ENCODE measurements at regions not wholly inside any gene's neighbourhood (a gene's known extent, or its start where the extent isn't known, plus 50 kb on each side); places are given as distances from the start of the nearest gene placed in this dataset.
"Not testable (repeated sequence)": the region's sequence is repeated elsewhere in the genome, so short reads cannot be mapped to it uniquely, and the experiment has no call there.

GRCh38 chr4:78660559-78660958 is 109.0 kb downstream of the ANXA3 start:
- H3K4me3 ChIP-seq (ENCODE audit: low read depth, poor library complexity, severe bottlenecking): no peak overlapping the region
- no peak for DNase-seq (ENCODE audit: low spot score in 2 of 2)
- intact Hi-C loops (cut with DNase I; ENCODE audit: low total_unique reads): no loop called here
- no peak for TF ChIP-seq POLR2A (IDR thresholded peaks at IDR 0.05)
- 85 to 89% methylated on average over 4 of the region's 4 CpGs for WGBS, 2 donors

GRCh38 chr4:78661086-78661690 is 109.6 kb downstream of the ANXA3 start:
- no peak overlapping the region for H3K4me3 ChIP-seq (ENCODE audit: low read depth, poor library complexity, severe bottlenecking)
- 73 to 88% methylated on average over 3 of the region's 3 CpGs for WGBS, 2 donors
- TF ChIP-seq CTCF (IDR thresholded peaks at IDR 0.05): no peak
- TF ChIP-seq POLR2A (IDR thresholded peaks at IDR 0.05): no peak
- no peak for DNase-seq (ENCODE audit: low spot score in 2 of 2)
- intact Hi-C loops (cut with DNase I; ENCODE audit: low total_unique reads): no loop called here

- H3K4me3 ChIP-seq (ENCODE audit: low read depth, poor library complexity, severe bottlenecking): no peak overlapping the region
- peak in 1 of 2 donors; percentile 29 for DNase-seq (ENCODE audit: low spot score in 2 of 2)
- 49 to 50% methylated on average over 3 of the region's 3 CpGs for WGBS, 2 donors
- TF ChIP-seq CTCF (IDR thresholded peaks at IDR 0.05): no peak
- intact Hi-C loops (cut with DNase I; ENCODE audit: low total_unique reads): no loop called here
Measured at GRCh38 chr4:78661921-78662521, 110.5 kb downstream of the ANXA3 start.

GRCh38 chr4:78662658-78663057 is 111.1 kb downstream of the ANXA3 start:
- WGBS, 2 donors: 74 to 95% methylated on average over 1 of the region's 1 CpG
- H3K4me3 ChIP-seq (ENCODE audit: low read depth, poor library complexity, severe bottlenecking): no peak overlapping the region
- no peak for DNase-seq (ENCODE audit: low spot score in 2 of 2)
- intact Hi-C loops (cut with DNase I; ENCODE audit: low total_unique reads): no loop called here
- no peak for TF ChIP-seq CTCF (IDR thresholded peaks at IDR 0.05)
- TF ChIP-seq POLR2A (IDR thresholded peaks at IDR 0.05): no peak

GRCh38 chr4:78664296-78664695 is 111.9 kb upstream of the BMP2K start:
- DNase-seq (ENCODE audit: low spot score in 2 of 2); H3K4me3 ChIP-seq (ENCODE audit: low read depth, poor library complexity, severe bottlenecking); intact Hi-C loops (cut with DNase I; ENCODE audit: low total_unique reads): not testable (repeated sequence)
- WGBS, 2 donors: 95% methylated on average over 5 of the region's 5 CpGs

GRCh38 chr4:78665216-78665770 is 110.9 kb upstream of the BMP2K start:
- TF ChIP-seq POLR2A (IDR thresholded peaks at IDR 0.05): no peak
- no peak for TF ChIP-seq CTCF (IDR thresholded peaks at IDR 0.05)
- no peak for DNase-seq (ENCODE audit: low spot score in 2 of 2)
- no peak overlapping the region for H3K4me3 ChIP-seq (ENCODE audit: low read depth, poor library complexity, severe bottlenecking)
- intact Hi-C loops (cut with DNase I; ENCODE audit: low total_unique reads): no loop called here

GRCh38 chr4:78666830-78667258 is 109.3 kb upstream of the BMP2K start:
- 64 to 69% methylated on average over 3 of the region's 3 CpGs for WGBS, 2 donors
- DNase-seq (ENCODE audit: low spot score in 2 of 2): no peak
- no peak overlapping the region for H3K4me3 ChIP-seq (ENCODE audit: low read depth, poor library complexity, severe bottlenecking)
- intact Hi-C loops (cut with DNase I; ENCODE audit: low total_unique reads): no loop called here
- TF ChIP-seq POLR2A (IDR thresholded peaks at IDR 0.05) (no peak), CTCF (IDR thresholded peaks at IDR 0.05) (no peak)
